ENCODE measurements at regions not wholly inside any gene's neighbourhood (a gene's known extent, or its start where the extent isn't known, plus 50 kb on each side); places are given as distances from the start of the nearest gene placed in this dataset.

DNA sequence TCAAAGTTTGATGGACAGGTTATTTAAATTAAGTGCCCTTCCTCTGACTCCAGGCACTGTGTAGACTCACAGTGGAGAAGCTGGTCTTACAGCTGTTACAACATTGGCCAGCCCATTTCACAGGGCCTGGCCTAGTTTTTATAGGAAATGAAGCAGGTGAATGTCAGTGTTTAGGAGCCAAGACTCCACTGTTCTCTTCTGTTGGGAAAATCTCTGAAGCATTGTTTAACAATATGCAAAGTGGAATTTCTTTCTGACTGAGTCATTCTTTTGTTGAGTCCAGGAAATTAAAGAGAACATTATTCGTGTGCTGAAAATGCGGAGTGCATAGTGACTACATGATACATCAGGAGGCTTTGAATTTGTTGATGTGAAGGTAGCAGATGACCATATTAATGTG lies 64.7 kb downstream of the ARRDC4 start:
- DNase-seq (ENCODE audit: low read depth) = peak; percentile 49

DNA sequence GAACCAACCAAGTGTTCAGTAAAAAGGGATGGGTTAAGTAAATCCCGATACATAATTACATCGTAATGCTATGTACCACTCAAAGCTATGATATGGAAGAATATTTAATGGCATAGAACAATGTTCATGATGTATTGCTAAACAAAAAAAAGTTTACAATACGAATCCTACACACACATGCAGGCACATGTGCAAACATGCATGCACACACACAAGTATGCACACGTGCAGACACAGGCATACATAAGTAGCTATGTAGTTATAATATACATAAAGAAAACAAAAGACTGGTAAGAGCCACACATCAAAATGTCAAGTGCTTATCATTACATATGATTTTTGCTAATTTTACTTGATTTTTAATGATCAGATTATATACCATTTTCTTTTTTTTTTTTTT lies 74.2 kb downstream of the ARRDC4 start:
- no peak for DNase-seq (ENCODE audit: low read depth)

DNA sequence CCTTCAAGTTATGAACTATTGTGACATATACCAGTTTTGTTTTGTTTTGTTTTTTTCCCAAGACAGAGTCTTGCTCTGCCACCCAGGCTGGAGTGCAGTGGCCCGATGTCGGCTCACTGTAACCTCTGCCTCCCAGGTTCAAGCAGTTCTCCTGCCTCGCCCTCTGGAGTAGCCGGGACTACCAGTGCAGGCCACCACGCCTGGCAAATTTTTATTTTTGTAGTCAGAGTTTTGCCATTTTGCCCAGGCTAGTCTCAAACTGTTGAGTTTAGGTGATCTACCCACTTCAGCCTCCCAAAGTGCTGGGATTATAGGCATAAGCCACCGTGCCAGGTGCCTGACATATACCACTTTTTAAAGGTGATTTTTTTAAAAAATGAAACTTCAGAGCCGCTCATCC lies 74.6 kb downstream of the ARRDC4 start:
- no peak for DNase-seq (ENCODE audit: low read depth)

DNA sequence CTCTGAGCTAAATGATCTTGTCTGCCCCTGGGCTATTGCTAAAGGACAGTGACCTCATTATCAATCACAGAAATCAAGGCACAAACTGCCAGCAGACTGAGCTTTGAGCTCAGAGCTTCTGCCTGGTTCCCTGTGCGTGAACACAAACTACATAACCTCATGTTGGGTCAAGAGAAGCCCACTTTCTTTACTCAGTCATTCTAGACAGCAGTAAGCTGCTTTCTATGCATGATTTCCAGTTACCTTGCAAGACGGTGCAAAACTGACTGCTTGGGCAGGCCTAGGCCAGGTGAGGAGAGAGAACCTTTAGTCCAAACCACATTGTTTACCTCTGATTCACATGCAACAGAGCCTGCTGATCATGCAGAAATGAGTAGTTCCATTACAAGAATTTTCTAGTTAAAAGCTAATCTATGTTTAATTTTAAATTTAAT lies 75.1 kb downstream of the ARRDC4 start:
- no peak for DNase-seq (ENCODE audit: low read depth)

DNA sequence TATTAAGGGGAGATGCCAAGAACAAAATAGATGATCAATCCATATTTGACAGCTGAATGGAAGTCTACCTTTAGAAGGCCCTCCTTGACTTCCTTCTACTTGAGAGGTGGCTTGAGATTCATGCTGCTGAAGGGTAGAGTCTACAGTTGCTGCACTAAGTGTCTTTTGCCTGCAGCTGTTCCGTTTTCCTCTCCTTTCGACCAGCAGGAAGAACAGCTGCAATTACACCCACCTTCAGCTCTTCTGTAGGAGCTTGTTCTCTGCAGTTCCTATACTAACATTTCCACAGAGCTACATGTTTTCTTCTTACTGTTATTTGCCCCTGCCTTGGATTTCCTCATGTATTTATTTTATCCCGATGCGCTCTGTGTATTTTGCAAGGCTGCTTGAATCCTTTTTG lies 79.1 kb downstream of the ARRDC4 start:
- no peak for DNase-seq (ENCODE audit: low read depth)

DNA sequence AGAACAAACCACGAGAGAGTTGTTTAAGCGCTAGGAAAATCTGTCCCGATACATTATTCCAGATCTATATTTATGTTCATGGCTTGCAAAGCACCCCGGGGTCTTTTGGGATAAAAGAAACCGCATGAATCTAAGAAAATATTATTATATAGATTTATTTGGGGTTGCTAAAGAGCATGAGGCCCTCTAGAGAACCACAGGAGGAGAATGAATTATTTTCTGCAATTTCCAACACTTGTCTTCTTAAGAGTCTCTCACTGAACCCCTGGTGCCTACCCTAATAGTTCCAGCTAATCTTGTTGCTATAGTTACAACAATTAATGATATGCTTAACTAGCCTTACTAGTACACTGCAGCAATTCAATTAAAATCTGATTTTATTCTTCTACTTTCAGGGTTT lies 79.6 kb downstream of the ARRDC4 start:
- no peak for DNase-seq (ENCODE audit: low read depth)

DNA sequence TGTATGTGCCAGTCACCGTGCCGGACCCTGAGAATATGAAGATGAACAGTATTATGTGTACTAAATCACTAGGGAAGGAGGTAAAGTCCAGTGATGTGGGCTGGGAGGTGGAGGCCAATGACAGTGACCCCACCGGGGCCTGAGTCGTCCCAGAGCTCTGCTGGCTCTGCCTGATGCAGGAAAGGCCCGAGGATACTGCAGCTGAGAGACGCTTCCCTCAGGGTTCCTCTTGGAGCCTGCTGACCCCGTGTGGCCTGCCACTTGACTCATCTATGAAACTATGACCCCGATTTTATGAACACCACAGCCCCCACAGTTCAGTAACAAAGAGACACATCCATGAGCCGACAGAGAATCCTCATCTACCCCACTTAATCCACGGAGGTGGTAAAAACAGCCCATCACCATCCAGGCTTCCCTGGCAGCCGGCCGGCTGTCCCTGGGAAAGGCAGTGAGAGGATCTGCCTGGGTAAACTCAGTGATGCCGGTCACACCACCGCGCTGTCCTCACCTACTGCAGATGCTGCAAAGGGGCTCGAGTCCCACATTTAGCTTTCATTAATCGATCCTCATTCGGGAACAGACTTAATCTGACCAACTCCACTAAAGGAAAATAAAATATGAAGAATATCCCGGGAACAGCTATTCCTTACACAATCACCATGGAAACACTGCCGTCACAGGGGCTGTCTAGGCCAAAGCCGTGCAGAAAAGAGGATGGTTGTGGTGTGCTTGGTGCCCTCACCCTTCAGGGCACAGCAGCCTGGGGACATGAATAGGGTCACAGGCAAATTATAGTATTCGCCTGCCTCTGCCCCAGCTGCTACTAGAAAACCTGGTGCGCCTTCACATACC lies 82.9 kb downstream of the ARRDC4 start:
- DNase-seq (ENCODE audit: low read depth) = no peak

DNA sequence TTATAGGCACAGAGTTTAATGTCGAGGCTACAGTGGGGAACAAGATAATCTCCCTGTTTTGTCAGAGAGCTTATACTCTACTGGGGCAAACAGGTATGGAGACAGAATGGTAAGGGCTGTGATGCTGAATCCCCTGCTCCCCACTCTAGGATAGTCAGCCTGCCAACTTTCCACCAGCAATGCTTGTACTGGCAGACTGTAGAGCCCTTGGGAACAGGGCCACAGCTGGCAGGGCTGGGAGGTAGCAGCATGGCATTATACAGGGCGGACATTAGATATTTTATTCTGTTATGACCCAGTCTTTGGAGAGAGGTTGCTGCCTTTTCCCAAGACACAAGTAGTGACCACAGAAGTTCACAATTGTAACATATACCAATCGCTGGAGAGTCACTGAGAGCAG lies 91.2 kb downstream of the ARRDC4 start:
- DNase-seq (ENCODE audit: low read depth) = no peak

DNA sequence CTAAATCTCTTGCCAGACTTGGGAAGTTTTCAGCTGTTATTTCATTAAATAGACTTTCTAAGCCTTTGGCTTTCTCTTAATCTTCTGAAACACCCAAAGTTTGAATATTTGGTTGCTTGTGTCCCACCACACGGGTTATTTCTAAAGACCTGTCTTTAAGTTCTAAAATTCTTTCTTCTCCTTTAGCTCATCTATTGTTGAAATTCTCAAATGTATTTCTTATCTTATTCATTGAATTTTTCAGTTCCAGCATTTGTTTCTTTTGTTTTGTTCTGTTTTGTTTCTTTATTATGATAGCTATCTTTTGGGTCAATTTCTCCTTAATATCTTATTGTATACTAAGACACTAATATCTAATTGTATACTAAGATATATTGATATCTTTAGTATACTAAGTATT lies 97.0 kb downstream of the ARRDC4 start:
- DNase-seq (ENCODE audit: low read depth) = no peak

DNA sequence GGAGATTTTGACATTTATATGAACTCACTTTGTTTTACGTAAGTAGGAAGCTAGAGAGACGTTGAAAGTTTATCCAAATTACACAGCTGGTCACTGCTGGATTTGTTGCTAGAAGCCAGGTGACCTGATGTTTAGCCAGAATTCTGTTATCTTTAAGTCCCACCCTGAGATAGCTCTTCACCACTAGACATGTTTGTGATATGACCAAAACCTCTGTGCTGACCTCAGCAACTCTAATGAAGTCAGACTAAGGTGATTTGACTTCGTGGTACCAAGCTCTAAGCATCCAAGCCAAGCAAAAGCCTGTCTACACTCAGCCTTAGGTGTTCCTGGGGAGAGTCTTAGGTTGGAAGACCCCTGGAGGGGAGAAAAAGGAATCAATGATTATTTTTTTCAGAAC lies 102.4 kb downstream of the ARRDC4 start:
- no peak for DNase-seq (ENCODE audit: low read depth)

DNA sequence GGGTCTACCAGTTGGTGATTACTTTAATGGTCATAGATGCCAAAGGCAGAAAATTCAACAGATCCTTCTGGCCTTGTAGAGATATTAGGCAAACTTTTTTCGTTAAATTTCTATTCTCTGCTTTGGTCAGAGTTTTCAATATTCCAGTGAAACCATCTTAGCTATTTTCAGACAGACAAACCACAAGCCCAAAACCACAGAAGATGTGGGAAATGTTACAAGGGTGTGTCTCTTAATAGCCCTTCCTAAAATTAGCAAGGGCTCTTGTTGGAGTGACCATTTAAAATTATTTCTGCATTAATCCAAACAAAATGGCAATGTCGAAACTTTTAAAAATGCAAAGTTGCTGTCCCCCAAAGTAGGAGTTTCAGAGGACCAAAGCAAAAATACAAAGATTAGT lies 102.8 kb downstream of the ARRDC4 start:
- no peak for DNase-seq (ENCODE audit: low read depth)

DNA sequence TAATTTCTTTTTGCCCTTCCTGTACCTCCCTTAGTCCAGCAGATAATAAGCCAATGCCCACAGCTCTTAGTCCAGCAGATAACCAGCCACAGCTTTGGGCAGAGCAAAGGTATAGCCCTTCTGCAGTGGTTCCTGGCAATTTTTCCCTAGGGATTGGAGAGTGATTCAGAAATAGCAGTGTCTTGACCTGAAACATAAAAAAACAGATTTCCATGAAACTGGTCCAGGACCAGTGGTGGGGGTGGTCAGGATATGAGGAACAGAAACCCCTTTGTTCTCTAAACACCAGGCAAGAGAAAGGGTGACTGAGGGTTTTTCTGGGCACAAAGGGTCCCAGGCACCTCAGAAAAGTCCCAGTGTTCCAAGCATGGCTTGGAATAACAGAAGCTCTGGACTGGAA lies 103.4 kb downstream of the ARRDC4 start:
- DNase-seq (ENCODE audit: low read depth) = no peak

DNA sequence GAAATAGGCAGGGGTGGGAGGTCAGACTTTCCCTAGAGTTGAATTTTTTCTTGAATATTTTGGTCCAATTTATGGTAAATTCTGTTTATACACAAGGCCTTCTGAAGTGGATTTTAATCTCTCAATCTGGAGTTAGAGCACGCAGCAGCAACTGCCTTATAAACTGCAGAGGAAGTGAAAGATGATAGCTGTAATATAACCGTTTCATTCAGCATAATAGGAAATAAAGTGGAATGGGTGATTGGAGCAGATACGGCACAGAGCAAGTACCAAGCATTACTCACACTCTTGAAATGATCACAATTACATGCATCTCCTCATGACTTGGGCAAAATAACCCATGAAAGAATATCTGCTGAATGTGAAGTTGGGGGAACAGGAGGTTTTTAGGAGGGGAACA lies 106.8 kb downstream of the ARRDC4 start:
- DNase-seq (ENCODE audit: low read depth) = peak; percentile 46

DNA sequence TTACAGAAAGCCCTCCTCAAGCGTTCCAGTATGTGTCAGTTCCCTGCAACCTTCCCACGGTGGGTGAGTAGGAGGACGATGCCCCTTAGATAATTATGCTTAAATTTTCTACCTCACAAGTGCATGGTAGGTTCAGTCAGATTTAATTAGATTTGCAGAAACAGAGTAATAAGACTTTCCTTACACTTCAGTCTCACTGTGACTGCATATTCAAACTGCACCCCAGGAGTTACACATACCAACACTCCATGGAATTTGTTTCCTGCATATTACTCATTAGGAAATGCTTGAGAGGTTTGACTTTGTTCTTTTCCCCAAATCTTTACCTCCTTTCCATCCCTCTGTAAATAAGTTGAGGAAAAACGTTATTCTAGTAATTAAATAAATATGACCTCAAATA lies 108.8 kb downstream of the ARRDC4 start:
- peak; percentile 18 for DNase-seq (ENCODE audit: low read depth)

DNA sequence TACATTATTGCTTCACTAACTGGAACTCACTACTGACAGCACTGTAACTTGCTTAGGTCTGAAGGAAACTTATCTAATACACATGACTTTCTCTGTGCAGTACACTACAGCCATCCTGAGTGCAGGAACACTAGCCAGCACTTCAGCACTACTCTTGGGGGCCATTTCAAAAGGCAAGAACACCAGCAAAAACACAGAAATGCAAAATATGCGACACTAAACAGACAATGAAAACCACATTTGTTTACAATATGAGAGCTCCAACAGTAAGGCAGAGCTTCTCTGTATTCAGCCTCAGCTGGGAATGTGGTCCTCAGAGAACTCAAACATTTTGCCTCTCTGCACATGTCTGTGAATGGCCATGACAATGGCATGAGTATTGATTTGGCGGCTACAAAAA lies 109.6 kb downstream of the ARRDC4 start:
- no peak for DNase-seq (ENCODE audit: low read depth)

DNA sequence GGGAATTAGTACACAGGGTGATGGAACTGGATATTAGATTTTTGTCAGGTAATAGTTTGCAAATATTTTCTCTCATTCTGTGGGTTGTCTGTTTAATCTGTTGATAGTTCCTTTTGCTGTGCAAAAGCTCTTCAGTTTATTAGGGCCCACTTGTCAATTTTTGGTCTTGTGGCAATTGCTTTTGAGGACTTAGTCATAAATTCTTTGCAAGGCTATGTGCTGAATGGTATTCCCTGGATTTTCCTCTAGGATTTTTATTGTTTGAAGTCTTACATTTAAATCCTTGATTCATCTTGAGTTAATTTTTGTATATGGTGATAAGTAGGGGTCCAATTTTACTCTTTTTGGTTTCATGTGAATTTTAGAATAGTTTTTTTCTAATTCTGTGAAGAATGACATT lies 111.3 kb downstream of the ARRDC4 start:
- no peak for DNase-seq (ENCODE audit: low read depth)

DNA sequence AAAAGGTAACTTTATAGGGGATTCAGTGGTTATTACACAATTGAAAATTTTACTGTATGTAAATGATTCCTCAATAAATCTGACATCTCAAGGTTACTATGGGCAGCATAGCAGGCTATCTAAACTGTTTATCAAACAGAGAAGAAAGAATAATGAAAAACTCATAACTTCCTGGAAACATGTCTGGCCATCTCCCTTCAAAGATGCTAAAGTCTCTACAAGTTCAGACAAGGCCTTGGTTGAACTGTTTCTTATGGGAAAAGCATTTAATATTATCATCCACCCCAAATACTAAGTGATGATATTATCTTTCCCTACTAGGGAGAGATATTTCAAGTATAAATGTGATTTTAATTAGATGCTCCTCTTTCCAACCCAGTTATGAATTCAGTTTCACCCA lies 114.9 kb downstream of the ARRDC4 start:
- DNase-seq (ENCODE audit: low read depth) = no peak

DNA sequence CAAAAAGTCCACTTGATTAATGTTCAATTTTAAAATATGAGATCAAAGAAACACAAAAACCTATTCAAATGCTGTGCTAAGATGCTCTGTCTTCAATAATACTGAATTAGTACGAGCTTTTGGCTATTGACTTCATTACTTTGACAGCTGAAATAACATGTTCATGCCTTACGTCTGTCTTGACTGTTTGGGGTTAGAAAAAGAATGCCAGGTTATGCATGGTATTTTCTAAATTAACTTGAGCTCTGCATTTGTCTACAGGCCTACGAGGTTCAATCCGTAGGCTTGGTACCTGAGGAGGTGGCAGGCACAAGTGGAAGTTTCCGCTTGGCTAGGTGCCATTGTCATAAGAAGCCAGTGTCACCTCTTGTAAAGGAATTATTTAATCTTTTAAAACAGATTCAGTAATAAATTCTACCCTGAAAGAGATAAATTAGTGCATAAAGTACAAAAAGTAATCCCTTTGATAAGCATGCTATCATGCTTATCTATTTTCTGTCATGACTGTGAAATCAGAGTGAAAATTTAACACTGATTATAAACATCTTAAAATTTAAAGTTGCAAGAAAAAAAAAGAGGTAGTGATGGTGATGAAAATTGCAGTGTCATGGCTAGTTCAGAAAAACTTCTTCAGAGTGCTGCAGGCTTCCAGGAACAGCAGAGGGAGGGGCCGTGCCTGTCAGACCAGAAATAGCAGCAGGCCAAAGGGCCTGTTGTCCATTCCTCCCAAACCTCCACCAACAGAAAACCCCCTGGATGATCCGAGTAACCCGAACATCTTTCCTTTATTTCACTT lies 115.7 kb downstream of the ARRDC4 start:
- no peak for DNase-seq (ENCODE audit: low read depth)

DNA sequence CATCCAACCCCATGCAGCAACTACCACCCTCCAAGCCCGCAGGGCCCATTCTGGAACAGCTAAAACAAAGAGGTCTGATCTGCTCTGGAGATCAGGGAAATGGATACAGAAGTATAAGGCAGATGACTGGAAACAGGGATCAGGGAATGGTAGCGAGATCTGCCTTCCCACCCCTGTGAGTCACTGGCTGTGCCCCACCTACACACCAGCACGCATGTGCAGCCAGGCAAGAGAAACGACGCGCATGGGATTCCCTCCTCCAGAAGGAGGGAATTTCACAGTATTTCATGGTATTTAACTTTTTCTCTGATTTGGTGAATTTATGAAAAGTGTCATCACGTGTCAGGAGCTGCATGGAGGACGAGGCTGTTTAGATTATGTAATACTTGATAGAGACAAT lies 116.7 kb downstream of the ARRDC4 start:
- DNase-seq (ENCODE audit: low read depth) = no peak

DNA sequence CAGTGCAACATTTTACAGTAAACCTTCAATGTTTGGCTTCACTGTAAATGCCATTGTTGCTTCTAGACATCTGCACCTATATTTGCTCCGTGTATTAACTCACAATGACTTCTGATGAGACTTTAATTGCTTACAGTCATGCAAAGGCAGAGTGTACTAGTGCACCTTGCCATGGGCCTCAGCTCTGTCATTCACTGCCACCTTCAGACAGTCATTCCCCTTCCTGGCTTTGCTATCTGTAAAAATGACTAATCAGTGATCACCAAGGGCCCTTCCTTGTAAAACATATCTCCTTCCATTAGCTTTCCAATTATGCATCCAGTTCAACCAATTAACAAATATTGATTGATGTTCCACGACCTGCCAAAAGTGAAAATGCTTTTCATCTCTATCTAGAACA lies 120.3 kb downstream of the ARRDC4 start:
- DNase-seq (ENCODE audit: low read depth) = no peak

DNA sequence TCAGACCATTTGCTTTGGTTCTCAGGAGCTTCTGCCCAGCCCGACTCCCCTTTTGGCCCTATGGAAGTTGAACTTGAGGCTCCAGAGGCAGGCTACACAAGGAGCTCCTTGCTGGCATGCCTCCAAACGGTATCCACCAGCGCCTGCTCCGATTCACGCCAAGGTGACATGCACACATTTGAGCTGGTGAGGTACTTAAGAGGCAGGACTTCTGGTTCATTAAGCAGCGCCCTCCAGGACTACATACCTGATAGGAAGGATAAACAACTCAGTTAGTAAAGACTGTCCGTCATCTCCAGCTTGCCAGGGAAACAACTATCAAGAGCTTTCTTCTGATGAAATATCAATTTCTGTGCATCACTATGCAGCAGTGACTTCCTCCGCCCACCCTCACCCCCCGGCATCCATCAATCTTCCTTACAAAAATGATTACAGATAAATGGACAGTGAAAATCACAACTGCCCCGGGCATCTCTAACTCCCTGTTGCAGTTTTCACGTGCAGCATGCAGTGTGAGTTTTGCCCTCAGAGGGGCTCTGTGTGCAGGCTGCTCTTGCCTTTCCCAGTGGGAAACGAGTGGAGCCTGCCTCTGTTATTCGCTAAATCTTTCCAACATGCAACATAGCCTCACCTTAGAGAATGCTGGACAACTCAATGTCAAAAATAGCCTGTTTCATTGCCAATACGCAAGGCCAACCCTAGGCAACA lies 122.9 kb downstream of the ARRDC4 start:
- DNase-seq (ENCODE audit: low read depth) = no peak

DNA sequence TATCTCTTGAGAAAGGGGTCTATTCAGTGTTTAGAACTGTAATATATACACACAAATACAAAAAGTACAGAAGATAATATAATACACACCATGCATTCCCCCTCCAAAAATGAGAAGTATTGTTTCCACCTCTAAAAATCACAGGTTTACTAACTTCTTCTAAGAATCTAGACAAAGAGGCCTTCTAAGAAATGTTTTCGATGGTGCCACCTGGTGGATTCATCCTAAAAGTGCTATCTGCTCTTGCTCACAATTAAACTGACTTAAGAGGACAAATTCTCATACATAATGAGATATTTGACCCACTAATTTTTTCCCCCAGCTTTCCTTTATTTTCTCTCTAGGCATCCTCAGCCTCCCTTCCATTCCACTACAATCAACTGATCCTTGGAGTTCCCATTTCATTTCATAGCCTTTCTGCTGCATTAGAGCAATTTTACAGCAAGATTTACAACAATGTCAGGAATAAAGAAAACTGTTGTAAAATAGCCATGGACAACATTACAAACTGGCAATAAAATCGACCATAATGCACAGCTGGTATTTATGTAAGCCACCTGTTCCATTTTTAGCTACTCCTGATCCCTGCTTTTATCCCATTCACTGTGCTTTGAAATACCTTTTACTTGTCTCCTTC lies 124.6 kb downstream of the ARRDC4 start:
- peak; percentile 44 for DNase-seq (ENCODE audit: low read depth)
